HG03108 (cell line): ENCODE measurements at regions not wholly inside any gene's neighbourhood (a gene's known extent, or its start where the extent isn't known, plus 50 kb on each side); places are given as distances from the start of the nearest gene placed in this dataset.

Source experiments
- ATAC-seq: cut with Tn5 transposase; IDR thresholded peaks from one replicate; pipeline ENCODE4 v1.9.1; 2021; ENCODE audit warnings: moderate library complexity; ENCODE audit not compliant: unreplicated experiment

GRCh38 chrX:69236641-69237040 lies 71.4 kb upstream of the PJA1 start:
- no peak for ATAC-seq

GRCh38 chrX:69234624-69235023 lies 69.4 kb upstream of the PJA1 start:
- ATAC-seq = no peak

GRCh38 chrX:69232945-69233344 lies 67.7 kb upstream of the PJA1 start:
- ATAC-seq = no peak

- no peak for ATAC-seq
Measured at GRCh38 chrX:69231903-69232302, 66.7 kb upstream of the PJA1 start.

- no peak for ATAC-seq
Measured at GRCh38 chrX:69229436-69229835, 64.2 kb upstream of the PJA1 start.

GRCh38 chrX:69228732-69229131 lies 63.5 kb upstream of the PJA1 start:
- ATAC-seq = no peak

- no peak for ATAC-seq
Measured at GRCh38 chrX:69226459-69227158, 61.4 kb upstream of the PJA1 start.

- ATAC-seq = no peak
Measured at GRCh38 chrX:69222103-69223090, 57.1 kb upstream of the PJA1 start.

GRCh38 chrX:69221239-69222102 lies 56.2 kb upstream of the PJA1 start:
- no peak for ATAC-seq

GRCh38 chrX:69218407-69218997 lies 53.2 kb upstream of the PJA1 start:
- no peak for ATAC-seq

- no peak for ATAC-seq
Measured at GRCh38 chrX:69216911-69217310, 51.7 kb upstream of the PJA1 start.

- ATAC-seq = no peak
Measured at GRCh38 chrX:69216446-69216845, 51.2 kb upstream of the PJA1 start.

GRCh38 chrX:69215161-69215875 lies 50.1 kb upstream of the PJA1 start:
- no peak for ATAC-seq
